ENCODE measurements at regions not wholly inside any gene's neighbourhood (a gene's known extent, or its start where the extent isn't known, plus 50 kb on each side); places are given as distances from the start of the nearest gene placed in this dataset.

- DNase-seq = no peak
Observed at GRCh38 chr2:48146552-48146951, 167.9 kb upstream of the FOXN2 start.

DNA sequence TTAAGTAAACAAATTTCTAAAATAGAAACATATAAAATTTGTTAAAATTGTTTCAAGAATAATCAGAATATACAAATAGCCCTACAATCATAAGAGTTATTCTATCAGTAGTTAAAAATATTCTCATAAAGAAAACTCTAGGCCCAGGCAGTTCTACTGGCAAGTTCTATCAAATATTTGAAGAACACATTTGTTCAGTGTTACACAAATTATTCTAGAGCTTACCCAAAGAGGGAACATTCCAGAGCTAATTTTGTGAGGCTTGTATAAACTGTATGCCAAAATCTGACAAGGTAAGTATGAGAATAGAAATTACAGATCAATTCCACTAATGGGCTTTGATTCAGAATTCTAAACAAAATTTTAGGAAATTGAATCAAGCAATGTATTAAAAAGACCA is 166.8 kb upstream of the FOXN2 start:
- no peak for DNase-seq

DNA sequence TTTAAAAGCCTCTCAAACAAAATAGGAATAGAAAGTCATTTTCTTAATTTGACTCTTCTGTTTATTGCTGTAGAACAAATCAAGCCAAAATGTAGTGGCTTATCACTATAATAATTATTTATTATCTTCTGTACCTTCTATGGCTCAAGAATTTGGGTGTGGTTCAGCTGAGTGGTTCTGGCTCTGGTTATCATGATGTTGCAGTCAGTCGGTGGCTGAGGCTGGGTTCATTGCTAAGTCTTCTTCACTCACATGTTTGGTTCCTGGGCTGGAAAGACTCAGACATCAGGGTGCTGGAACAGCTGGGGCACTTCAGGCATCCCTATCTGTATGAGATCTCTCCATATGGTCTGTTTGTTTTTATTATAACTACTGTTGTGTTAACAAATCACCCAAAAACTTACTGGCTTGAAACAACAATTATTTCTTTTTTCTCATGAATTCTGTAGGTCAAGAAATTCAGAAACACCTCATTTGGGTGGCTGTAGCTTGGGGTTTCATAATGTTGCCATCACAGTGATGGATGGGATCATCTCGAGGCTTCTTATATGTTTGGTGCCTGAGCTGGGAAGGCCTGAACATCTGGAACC is 165.5 kb upstream of the FOXN2 start:
- no peak for DNase-seq

GRCh38 chr2:48157150-48157549 is 157.3 kb upstream of the FOXN2 start:
- no peak for DNase-seq

DNA sequence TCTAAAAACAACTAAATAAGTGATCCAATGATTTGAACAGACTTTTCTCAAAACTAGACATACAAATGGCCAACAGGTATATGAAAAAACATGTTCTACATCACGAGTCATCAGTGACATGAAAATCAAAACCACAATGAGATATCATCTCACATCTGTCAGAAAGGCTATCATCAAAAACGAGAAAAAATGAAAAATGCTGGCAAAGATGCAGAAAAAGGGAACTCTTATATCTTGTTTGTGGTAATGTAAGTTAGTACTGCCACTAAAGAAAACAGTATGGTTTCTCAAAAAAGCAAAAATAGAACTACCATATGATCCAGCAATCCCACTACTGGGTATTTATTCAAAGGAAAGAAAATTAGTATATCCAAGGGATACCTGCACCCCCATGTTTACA is 152.9 kb upstream of the FOXN2 start:
- DNase-seq = no peak

DNA sequence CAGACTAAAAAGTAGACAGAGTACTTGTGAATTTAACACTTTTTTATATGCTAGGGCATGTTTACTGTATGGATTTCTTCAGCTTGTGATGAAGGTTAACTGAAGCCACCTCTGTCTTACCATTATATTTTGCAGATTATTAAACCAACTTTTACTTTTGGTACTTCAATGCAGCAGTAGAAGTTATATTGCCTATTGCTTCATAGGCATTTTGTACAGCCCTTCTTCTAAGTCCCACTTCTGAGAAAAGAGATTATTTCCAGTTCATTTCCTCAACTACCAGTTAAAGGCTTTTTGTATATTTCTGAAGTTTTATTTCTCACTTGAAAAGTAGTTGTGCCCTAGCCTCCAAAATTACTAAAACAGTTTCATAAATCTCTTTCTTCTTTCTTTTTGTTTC is 151.7 kb upstream of the FOXN2 start:
- DNase-seq = no peak

GRCh38 chr2:48165070-48165753 is 149.3 kb upstream of the FOXN2 start:
- no peak for DNase-seq

DNA sequence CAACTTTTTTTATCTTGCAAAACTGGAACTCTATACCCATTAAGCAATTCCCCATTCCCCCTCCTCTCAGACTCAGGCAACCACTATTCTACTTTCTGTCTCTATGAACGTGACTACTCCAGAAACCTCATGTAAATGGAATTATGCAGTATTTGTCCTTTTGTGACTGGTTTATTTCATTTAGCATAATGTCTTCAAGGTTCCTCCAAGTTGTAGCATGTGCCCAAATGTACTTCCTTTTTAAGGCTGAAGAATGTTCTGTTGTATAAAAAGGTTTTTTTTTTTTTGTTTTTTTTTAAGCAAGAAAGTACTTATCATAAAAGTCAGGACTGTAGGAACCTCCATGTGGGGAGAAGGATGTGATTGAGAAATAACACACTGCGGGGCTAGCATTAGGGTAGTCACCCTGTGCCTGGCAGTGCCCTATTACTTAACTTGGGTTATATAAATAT is 145.3 kb upstream of the FOXN2 start:
- DNase-seq = no peak

DNA sequence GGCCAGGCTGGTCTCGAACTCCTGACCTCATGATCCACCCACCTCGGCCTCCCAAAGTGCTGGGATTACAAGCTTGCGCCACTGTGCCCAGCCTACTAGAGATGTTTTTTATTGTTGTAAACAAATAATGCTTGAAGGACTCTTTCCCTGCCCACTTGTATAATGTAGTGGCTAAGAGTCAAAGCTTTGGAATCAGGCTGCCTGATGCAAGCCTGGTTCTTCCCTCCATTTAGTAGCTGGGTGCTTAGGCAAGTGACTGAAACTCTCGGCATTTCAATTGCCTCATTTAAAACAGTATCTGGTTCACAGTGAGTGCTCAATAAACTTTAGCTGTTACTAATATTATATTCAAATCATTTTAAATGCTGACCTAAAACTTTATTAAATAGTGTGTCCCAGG is 144.2 kb upstream of the FOXN2 start:
- no peak for DNase-seq

- DNase-seq = no peak
Observed at GRCh38 chr2:48173141-48173540, 141.3 kb upstream of the FOXN2 start.

GRCh38 chr2:48174503-48174902 is 140.0 kb upstream of the FOXN2 start:
- no peak for DNase-seq

DNA sequence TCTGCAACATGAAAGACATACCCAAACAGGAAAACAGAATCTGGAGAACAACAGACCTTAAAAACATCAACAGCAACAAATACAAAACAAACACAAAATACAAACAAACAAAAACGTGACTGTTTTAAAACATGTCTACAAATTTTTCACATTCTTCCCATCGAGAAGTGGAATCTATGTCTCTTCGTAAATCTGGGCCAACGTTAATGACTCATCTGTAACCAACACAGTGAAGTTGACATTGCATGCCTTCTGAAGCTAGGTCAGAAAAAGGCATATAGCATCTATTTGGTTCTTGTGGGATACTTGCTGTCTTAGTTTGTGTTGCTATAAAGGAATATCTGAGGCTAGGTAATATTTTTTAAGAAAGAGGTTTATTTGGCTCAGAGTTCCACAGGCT is 139.2 kb upstream of the FOXN2 start:
- DNase-seq = no peak

- no peak for DNase-seq
Observed at GRCh38 chr2:48175656-48176055, 138.8 kb upstream of the FOXN2 start.

- no peak for DNase-seq
Observed at GRCh38 chr2:48176876-48177275, 137.6 kb upstream of the FOXN2 start.

GRCh38 chr2:48178611-48179010 is 135.9 kb upstream of the FOXN2 start:
- DNase-seq = no peak

GRCh38 chr2:48180557-48180956 is 133.9 kb upstream of the FOXN2 start:
- no peak for DNase-seq

DNA sequence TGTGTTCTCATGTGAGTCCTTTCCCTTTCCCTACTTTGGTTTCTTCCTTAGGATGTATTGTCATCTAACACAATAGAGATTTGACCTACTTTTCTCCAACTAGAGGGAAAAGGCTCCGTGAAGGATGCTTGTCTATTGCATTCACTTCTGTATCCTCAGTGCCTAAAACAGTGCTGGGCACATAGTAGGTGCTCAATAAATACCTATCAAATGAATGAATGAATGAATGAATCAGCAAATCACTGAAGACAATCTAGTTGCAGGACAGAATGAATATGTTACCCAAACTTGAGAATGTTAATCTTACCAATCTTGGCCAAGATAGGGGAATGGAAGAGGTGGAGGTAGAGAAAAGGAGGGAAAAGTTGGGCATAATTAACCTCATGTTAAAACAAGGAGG is 131.2 kb upstream of the FOXN2 start:
- DNase-seq = no peak

GRCh38 chr2:48183991-48184390 is 130.5 kb upstream of the FOXN2 start:
- no peak for DNase-seq

- DNase-seq = no peak
Observed at GRCh38 chr2:48187503-48187902, 127.0 kb upstream of the FOXN2 start.

DNA sequence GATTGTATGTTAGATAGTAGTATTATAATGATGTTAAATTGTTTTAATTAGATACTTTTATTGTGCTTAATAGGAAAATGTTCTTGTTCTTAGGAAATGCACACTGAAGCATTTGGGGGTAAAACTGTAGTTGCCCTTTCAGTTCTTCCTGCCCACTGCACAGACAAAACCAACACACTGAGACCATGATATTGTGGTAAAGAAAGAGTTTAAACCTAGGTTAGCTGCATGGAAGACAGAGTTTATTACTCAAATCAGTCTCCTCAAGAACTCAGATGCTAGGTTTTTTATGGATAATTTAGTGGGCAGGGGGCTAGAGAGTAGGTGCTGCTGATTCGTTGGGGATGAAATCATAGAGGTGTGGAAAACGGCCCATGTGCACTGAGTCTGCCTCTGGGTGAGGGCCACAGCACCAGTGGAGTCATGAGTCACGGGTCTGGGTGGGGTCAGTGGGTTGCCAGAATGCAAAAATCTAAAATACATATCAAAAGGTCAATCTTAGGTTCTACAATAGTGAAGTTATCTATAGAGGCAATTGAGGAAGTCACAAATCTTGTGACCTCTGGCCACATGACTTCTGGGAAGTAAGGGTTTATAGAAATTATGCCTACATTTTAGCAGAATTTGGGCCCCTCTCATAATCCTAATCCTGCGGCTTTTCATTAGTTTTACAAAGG is 124.8 kb upstream of the FOXN2 start:
- no peak for DNase-seq

- no peak for DNase-seq
Observed at GRCh38 chr2:48190230-48190629, 124.3 kb upstream of the FOXN2 start.

- DNase-seq = no peak
Observed at GRCh38 chr2:48194641-48195040, 119.8 kb upstream of the FOXN2 start.

GRCh38 chr2:48195169-48195568 is 119.3 kb upstream of the FOXN2 start:
- no peak for DNase-seq

GRCh38 chr2:48197618-48198017 is 116.9 kb upstream of the FOXN2 start:
- DNase-seq = no peak

DNA sequence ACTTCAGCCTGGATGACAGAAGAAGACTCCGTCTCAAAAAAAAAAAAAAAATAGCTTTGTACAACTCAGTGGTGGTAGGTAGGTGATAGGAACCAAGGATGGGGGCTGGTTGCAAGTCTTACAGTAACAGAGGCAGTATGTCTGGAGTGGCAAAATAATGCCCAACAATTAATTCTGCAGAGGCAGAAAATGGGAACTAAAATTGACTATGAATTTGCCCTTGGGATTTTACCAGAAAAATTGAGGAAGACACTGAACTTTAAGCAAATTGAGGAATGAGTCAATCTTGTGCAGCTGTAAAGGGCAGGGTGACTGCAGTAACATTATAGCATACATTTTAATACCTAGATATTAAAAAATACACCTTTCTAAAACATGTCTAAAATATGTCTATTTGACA is 116.1 kb upstream of the FOXN2 start:
- no peak for DNase-seq

All from amniotic stem cell (primary cell).